IgD-negative memory B cell (primary cell): ENCODE measurements at regions not wholly inside any gene's neighbourhood (a gene's known extent, or its start where the extent isn't known, plus 50 kb on each side); places are given as distances from the start of the nearest gene placed in this dataset.

Source experiments
- H3K27ac Mint-ChIP-seq, 3 donors: one replicate each; pipeline ENCODE4 v1.8.0; 2020 to 2022; ENCODE audit warnings: mild to moderate bottlenecking in 3 of 3, mixed read lengths in 3 of 3, moderate library complexity in 1 of 3
- H3K27me3 Mint-ChIP-seq: one replicate; pipeline ENCODE4 v1.8.0; 2021; ENCODE audit warnings: mixed read lengths
- H3K36me3 Mint-ChIP-seq: one replicate; pipeline ENCODE4 v1.8.0; 2020; ENCODE audit warnings: mild to moderate bottlenecking, mixed read lengths
- H3K4me1 Mint-ChIP-seq, 3 donors: one replicate each; pipeline ENCODE4 v1.8.0; 2020 to 2022; ENCODE audit warnings: mixed read lengths in 3 of 3, mild to moderate bottlenecking in 1 of 3
- H3K4me3 Mint-ChIP-seq, 4 donors: one replicate each; pipeline ENCODE4 v1.8.0; 2020 to 2022; ENCODE audit warnings: mild to moderate bottlenecking in 4 of 4, mixed read lengths in 4 of 4, moderate library complexity in 3 of 4
- H3K9me3 Mint-ChIP-seq, 3 donors: one replicate each; pipeline ENCODE4 v1.8.0; 2020 to 2021; ENCODE audit warnings: mixed read lengths in 3 of 3, mild to moderate bottlenecking in 1 of 3

DNA sequence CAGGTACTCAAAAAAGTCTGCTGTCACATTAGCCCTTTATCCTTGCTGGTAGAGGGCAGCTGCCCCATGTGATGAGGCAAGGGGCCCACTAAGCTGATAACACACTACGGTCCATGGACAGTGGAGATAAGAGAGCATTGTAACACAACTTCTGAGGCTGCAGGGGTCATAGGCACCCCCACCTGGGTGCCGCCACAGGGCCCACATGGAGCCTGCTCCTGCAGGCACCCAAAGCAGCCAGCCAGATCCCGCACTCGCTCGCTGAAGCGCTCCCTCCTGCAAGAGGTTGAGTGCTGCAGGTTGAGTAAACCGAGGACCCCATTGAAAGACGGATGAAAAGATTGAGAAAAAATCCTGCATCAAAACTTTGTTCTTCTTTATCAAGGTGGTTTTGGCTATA lies 566.3 kb upstream of the NOVA1 start:
- Mint-ChIP-seq H3K4me3 (no peak overlapping the region), H3K36me3 (no peaks in the 10 kb centered on the region), H3K27me3 (no peaks in the 10 kb centered on the region), H3K27ac (no peak overlapping the region), H3K9me3 (peaks cover 0 to 3% (median 3%) of the 10 kb centered on the region in 3 donors), H3K4me1 (no peaks in the 10 kb centered on the region)

DNA sequence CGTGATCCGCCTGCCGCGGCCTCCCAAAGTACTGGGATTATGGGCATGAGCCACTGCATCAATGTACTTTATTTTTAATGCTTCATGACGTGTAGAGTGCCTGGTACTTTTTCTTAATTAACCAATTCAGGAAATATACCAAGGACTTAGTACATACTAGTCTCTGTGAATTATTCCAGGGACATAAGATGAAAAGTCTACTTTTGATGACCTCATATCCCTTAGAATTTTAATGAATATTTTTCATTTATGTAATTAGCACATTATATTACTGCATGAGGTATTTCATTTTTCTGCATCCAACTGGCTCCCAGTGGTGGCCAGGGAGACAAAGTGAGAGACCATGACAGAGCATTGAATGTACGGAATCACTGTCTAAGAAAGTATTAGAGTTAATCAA lies 577.7 kb upstream of the NOVA1 start:
- Mint-ChIP-seq H3K4me3 (no peak overlapping the region), H3K9me3 (peaks cover 1 to 34% (median 5%) of the 10 kb centered on the region in 3 donors), H3K36me3 (no peaks in the 10 kb centered on the region), H3K27me3 (no peaks in the 10 kb centered on the region), H3K4me1 (no peaks in the 10 kb centered on the region), H3K27ac (no peak overlapping the region)

DNA sequence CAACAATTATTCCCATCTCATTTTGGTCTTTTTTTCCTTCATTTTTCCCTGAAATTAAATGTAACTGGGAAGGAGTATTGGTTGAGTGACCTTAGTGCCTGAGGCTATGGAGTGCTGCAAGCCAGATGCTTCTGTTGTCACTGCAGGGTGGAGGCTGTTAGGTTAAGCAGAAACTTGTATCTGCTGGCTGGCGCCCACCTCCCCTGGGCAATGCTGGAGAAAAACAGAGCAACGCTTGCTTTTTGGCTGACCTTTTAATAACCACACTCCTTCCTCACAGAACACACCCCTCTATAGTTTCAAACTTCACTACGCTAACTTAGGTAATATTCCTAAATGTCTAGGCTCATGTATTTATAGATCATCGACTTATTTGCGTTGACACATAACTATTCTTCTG lies 583.5 kb upstream of the NOVA1 start:
- Mint-ChIP-seq H3K9me3 (peaks cover 0 to 34% (median 2%) of the 10 kb centered on the region in 3 donors), H3K4me1 (peaks cover 0 to 3% (median 0%) of the 10 kb centered on the region in 3 donors), H3K4me3 (no peak overlapping the region), H3K27me3 (no peaks in the 10 kb centered on the region), H3K36me3 (no peaks in the 10 kb centered on the region), H3K27ac (no peak overlapping the region)

GRCh38 chr14:27184427-27184826 lies 586.6 kb upstream of the NOVA1 start:
- peaks cover 0 to 3% (median 0%) of the 10 kb centered on the region in 3 donors for H3K4me1 Mint-ChIP-seq
- H3K36me3 Mint-ChIP-seq, result no peaks in the 10 kb centered on the region
- H3K9me3 Mint-ChIP-seq, result peaks cover 2 to 27% (median 4%) of the 10 kb centered on the region in 3 donors
- no peak overlapping the region for H3K27ac Mint-ChIP-seq
- H3K27me3 Mint-ChIP-seq, result no peaks in the 10 kb centered on the region
- H3K4me3 Mint-ChIP-seq, result no peak overlapping the region

DNA sequence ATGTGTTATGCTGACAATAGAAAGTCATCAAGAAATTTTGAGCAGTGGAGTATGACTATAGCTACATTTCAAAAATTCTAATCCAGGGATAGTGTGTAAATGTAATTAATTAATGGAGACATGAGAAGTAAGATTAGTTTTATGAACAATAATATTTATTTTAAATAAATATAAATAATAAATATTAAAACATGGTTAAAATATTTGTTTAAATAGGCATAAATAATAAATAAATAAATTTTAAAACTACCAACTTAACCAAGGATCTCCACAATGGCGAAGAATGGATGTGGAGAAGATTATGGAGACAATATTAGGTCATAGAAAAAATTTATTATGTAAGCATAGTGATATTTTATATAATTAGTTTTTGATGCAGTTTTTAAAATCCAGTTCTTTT lies 588.2 kb upstream of the NOVA1 start:
- Mint-ChIP-seq H3K36me3 (no peaks in the 10 kb centered on the region), H3K4me1 (peaks cover 0 to 2% (median 0%) of the 10 kb centered on the region in 3 donors), H3K27me3 (no peaks in the 10 kb centered on the region), H3K4me3 (no peak overlapping the region), H3K9me3 (peaks cover 5 to 19% (median 7%) of the 10 kb centered on the region in 3 donors), H3K27ac (no peak overlapping the region)

DNA sequence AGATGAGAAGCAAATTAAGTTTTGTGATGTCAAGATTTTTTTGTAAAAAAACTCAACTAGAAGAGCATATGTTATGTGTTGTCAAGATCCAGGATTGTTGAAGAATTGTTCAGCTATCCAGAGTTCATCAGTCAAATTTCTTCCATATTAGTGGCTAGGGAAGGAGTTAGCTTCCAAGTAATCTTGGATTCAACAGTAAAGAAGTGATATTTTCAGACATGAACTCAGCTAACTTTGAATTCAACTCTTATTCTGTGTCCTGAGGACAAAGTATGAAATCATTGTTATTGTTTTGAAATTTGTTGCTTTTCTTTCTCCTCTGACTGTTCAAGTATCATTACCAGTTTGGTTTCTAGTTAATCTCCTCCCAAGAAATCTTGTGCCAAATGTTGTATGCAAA lies 589.3 kb upstream of the NOVA1 start:
- H3K36me3 Mint-ChIP-seq, result no peaks in the 10 kb centered on the region
- H3K9me3 Mint-ChIP-seq, result peaks cover 5 to 16% (median 6%) of the 10 kb centered on the region in 3 donors
- no peak overlapping the region for H3K4me3 Mint-ChIP-seq
- H3K27me3 Mint-ChIP-seq, result no peaks in the 10 kb centered on the region
- H3K27ac Mint-ChIP-seq, result no peak overlapping the region
- H3K4me1 Mint-ChIP-seq, result peaks cover 0 to 2% (median 0%) of the 10 kb centered on the region in 3 donors

DNA sequence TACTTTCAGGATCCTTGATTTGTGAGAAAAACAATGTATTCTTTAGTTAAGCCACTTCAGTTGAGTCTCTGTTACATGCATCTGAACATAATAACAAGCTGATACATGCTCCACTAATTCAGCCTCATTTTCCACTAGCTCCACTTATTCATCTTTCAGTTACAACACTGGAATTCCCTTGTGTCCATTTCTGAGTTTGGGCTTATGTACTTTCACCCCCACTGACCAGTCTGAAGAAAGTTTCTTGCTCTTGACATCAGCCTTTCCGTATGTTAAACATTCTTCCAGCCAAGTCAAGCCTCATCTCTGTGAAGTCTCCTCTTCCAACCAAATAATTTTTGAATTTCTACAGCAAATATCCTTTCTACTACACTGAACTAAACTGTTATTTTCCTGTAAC lies 592.5 kb upstream of the NOVA1 start:
- H3K4me3 Mint-ChIP-seq, result no peak overlapping the region
- H3K27me3 Mint-ChIP-seq, result no peaks in the 10 kb centered on the region
- no peak overlapping the region for H3K27ac Mint-ChIP-seq

GRCh38 chr14:27199272-27199671 lies 601.4 kb upstream of the NOVA1 start:
- peak overlapping the region in 1 of 4 donors; percentile 14 for H3K4me3 Mint-ChIP-seq
- no peak overlapping the region for H3K27ac Mint-ChIP-seq
- H3K36me3 Mint-ChIP-seq, result no peaks in the 10 kb centered on the region
- H3K27me3 Mint-ChIP-seq, result no peaks in the 10 kb centered on the region
- H3K4me1 Mint-ChIP-seq, result no peaks in the 10 kb centered on the region
- H3K9me3 Mint-ChIP-seq, result peaks cover 0 to 1% (median 0%) of the 10 kb centered on the region in 3 donors

More for the DNA sequence above, 592.5 kb upstream of the NOVA1 start:
- Mint-ChIP-seq H3K36me3 (no peaks in the 10 kb centered on the region), H3K4me1 (no peaks in the 10 kb centered on the region), H3K9me3 (peaks cover 5 to 12% (median 6%) of the 10 kb centered on the region in 3 donors)

DNA sequence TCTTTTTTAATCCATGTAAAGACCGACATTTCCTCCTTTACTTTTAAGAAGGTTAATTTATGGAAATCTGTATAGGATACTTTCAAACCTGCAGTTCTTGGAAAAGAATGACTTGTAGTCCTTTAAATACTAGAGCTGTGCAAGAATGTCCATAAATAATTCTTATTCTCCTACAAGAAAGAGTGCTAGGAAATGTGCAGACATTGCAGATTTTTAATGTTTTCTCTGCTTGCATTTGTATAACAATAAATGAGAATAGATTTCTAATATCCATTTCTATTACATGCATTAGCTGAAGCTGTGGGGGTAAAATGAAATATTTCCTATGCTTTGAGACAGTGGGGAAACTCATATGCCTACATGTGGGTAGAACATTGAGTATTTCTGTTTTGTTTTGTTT lies 607.2 kb upstream of the NOVA1 start:
- no peaks in the 10 kb centered on the region for H3K4me1 Mint-ChIP-seq
- no peaks in the 10 kb centered on the region for H3K9me3 Mint-ChIP-seq
- no peaks in the 10 kb centered on the region for H3K27me3 Mint-ChIP-seq
- no peak overlapping the region for H3K4me3 Mint-ChIP-seq
- H3K36me3 Mint-ChIP-seq, result no peaks in the 10 kb centered on the region
- no peak overlapping the region for H3K27ac Mint-ChIP-seq

DNA sequence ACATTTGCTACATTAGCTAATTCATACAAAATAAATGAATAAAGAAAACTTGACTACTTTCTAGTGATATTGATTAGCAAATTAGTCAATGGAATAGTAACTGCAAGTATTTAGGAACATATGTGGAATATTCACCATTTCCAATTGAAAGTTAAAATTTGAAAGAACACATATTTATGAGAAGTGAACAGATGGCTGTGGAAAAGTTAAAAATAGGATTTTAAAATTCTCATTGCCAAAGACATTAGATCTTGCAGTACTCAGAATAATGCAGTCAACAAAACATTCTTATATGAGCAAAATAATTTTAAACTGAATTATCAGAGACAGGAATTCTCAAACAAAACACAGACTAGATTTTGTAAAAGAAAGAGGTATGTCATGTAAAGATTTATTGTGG lies 613.9 kb upstream of the NOVA1 start:
- H3K9me3 Mint-ChIP-seq, result peaks cover 0 to 4% (median under 1%) of the 10 kb centered on the region in 3 donors
- no peaks in the 10 kb centered on the region for H3K36me3 Mint-ChIP-seq
- no peaks in the 10 kb centered on the region for H3K27me3 Mint-ChIP-seq
- H3K27ac Mint-ChIP-seq, result no peak overlapping the region
- no peak overlapping the region for H3K4me3 Mint-ChIP-seq
- no peaks in the 10 kb centered on the region for H3K4me1 Mint-ChIP-seq

- Mint-ChIP-seq H3K27me3 (no peaks in the 10 kb centered on the region), H3K4me1 (no peaks in the 10 kb centered on the region), H3K36me3 (no peaks in the 10 kb centered on the region), H3K9me3 (peaks cover under 1 to 9% (median 4%) of the 10 kb centered on the region in 3 donors), H3K27ac (no peak overlapping the region), H3K4me3 (no peak overlapping the region)
Observed at GRCh38 chr14:27222671-27223070, 624.8 kb upstream of the NOVA1 start.

GRCh38 chr14:27223906-27224305 lies 626.1 kb upstream of the NOVA1 start:
- H3K9me3 Mint-ChIP-seq, result peaks cover 2 to 8% (median 7%) of the 10 kb centered on the region in 3 donors
- H3K27ac Mint-ChIP-seq, result no peak overlapping the region
- no peaks in the 10 kb centered on the region for H3K4me1 Mint-ChIP-seq

GRCh38 chr14:27228053-27228452 lies 630.2 kb upstream of the NOVA1 start:
- Mint-ChIP-seq H3K27me3 (no peaks in the 10 kb centered on the region), H3K27ac (no peak overlapping the region), H3K9me3 (peaks cover 2 to 16% (median 2%) of the 10 kb centered on the region in 3 donors), H3K4me3 (no peak overlapping the region), H3K36me3 (no peaks in the 10 kb centered on the region), H3K4me1 (no peaks in the 10 kb centered on the region)

More at GRCh38 chr14:27223906-27224305, 626.1 kb upstream of the NOVA1 start:
- Mint-ChIP-seq H3K36me3 (no peaks in the 10 kb centered on the region), H3K27me3 (no peaks in the 10 kb centered on the region), H3K4me3 (no peak overlapping the region)

- H3K36me3 Mint-ChIP-seq, result no peaks in the 10 kb centered on the region
- no peak overlapping the region for H3K27ac Mint-ChIP-seq
- H3K4me3 Mint-ChIP-seq, result no peak overlapping the region
- peaks cover 0 to 25% (median 5%) of the 10 kb centered on the region in 3 donors for H3K9me3 Mint-ChIP-seq
- no peaks in the 10 kb centered on the region for H3K4me1 Mint-ChIP-seq
- H3K27me3 Mint-ChIP-seq, result no peaks in the 10 kb centered on the region
Observed at GRCh38 chr14:27234331-27234730, 636.5 kb upstream of the NOVA1 start.

GRCh38 chr14:27236601-27237000 lies 638.8 kb upstream of the NOVA1 start:
- Mint-ChIP-seq H3K9me3 (peaks cover 0 to 16% (median 5%) of the 10 kb centered on the region in 3 donors), H3K4me1 (no peaks in the 10 kb centered on the region), H3K27me3 (no peaks in the 10 kb centered on the region), H3K4me3 (no peak overlapping the region), H3K27ac (no peak overlapping the region), H3K36me3 (no peaks in the 10 kb centered on the region)

- peaks cover 2 to 25% (median 4%) of the 10 kb centered on the region in 3 donors for H3K9me3 Mint-ChIP-seq
- H3K27ac Mint-ChIP-seq, result no peak overlapping the region
- no peaks in the 10 kb centered on the region for H3K36me3 Mint-ChIP-seq
- no peak overlapping the region for H3K4me3 Mint-ChIP-seq
- H3K4me1 Mint-ChIP-seq, result no peaks in the 10 kb centered on the region
- no peaks in the 10 kb centered on the region for H3K27me3 Mint-ChIP-seq
Observed at GRCh38 chr14:27242874-27243273, 645.0 kb upstream of the NOVA1 start.
